GM12873 (cell line): ENCODE measurements at regions not wholly inside any gene's neighbourhood (a gene's known extent, or its start where the extent isn't known, plus 50 kb on each side); places are given as distances from the start of the nearest gene placed in this dataset.

Experiments used
- CTCF ChIP-seq: IDR thresholded peaks from 2 replicates; pipeline ENCODE4 v1.5.1; 2012; ENCODE audit warnings: low read depth, mild to moderate bottlenecking, moderate library complexity, low read length, control low read depth; ENCODE audit not compliant: insufficient read depth; ENCODE audit errors: missing control alignments

DNA sequence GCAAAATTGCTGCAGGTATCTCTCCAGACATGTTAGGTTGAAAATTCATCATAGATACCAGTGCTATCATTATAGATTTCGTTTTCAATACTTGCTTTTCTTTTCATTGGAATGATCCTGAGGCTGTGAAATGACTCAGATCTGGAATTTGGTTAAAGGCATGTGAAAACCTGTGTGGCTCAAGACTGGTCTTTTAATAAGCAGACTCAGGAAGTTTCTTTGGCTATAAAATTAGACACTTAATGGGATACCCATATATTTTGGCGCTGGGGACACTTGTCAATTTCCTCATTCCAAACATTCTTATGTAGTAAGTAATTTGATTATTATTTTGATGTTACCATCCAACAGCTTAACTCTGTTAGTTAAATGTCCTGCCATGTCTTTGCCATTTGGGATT is 1041.1 kb upstream of the GBE1 start:
- no peak for TF ChIP-seq CTCF

DNA sequence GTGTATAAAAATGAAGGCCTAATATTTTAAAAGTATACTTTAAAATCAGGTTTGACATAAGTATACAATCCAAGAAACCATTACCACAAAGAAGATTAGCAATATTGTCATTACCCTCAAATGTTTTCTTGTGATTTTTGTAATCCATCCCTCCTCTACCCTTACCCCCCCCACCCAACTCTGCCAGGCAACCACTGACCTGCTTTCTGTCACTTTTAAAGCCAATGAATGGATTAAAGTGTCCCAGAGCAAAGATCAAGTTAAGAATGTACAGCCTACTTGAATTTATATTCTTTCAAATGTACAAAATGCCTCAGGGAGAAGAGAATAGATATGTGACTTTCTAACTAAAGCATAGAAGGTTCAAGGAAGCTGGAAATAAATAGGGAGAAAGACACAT is 1038.8 kb upstream of the GBE1 start:
- no peak for TF ChIP-seq CTCF

GRCh38 chr3:82796765-82797164 is 1035.3 kb upstream of the GBE1 start:
- no peak for TF ChIP-seq CTCF

DNA sequence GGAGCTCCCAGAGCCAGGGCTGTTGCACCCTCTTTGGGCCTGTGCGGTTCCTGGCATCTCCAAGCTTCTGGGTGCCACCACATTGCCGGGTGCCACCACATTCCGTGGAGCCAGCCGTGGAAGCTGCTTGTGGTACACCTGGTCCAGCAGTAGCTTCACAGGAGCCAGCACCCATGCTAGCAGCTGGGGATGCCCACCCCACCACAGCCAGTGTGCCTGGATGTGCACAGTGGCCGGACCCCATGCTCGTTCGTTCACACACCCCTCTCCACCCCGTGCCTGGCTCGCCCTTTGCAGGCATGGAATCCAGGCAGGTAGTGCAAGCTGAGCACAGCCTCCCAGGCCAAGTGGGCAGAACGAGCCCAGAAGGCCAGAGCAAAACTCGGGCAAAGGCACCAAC is 1029.8 kb upstream of the GBE1 start:
- TF ChIP-seq CTCF, result no peak

DNA sequence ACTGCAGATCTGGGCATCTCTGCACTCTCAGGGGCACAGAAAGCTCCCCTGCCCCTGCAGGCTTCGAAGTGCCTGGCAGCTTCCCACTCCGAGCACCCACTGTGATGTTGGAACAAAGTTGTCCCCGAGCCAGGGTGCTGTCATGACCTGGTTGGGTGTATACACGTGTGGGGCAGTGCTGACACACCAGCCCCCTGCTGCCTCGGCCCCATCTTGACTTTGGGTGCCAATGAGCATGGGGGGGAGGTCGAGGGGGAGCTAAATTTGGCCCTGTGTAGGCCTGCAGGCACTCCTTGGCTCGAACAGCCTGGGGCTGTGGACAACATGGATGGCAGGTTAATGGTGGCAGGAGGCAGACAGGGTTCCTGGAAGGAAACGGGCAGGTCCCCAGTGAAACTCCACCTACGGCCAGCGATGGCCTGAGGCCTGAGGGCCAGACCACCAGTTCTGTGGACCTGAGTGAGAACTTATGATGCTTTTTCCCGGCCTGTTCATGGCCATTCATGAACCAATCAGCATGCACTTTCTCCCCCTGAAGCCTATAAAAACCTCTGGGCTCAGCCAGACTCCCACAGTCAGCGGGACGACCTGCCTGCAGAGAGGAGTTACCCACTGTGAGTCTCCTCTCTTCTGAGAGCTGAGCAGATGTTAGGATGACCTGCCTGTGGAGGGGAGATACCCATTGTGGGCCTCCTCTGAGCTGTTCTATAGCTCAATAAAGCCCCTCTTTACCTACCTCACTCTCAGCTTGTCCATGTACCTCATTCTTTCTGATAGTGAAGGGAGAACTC is 1029.1 kb upstream of the GBE1 start:
- no peak for TF ChIP-seq CTCF

GRCh38 chr3:82783194-82783593 is 1021.7 kb upstream of the GBE1 start:
- TF ChIP-seq CTCF, result no peak

DNA sequence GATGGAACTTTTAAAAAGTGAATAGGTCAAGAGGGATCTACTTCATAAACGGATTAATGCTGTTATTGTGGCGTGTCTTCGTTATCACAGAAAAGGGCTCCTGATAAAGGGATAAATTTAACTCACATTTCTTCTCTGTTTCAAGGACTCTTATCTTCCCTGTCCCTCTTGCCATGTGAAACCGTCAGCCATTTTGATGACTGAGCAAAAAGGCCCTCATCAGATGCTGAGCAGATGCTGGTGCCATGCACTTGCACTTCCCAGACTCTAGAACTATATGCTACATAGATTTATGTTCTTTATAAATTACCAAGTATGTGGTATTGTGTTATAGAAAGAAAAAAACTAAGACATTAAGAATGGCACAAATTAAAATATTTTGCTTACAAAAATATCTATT is 1011.8 kb upstream of the GBE1 start:
- TF ChIP-seq CTCF, result no peak
